Pancreas (tissue), 10 donors: ENCODE measurements at regions not wholly inside any gene's neighbourhood (a gene's known extent, or its start where the extent isn't known, plus 50 kb on each side); places are given as distances from the start of the nearest gene placed in this dataset.
A peak's percentile ranks its signal among the peaks of the same experiment; 100 is the strongest.

Source experiments
- ATAC-seq, 4 donors: fragments of 200-7000 bp; cut with Tn5 transposase; one replicate each; pipeline versions ENCODE4 v1.8.0 to v1.9.1; 2020; ENCODE audit warnings: mild to moderate bottlenecking in 4 of 4, moderate library complexity in 4 of 4
- DNase-seq, 6 donors: peaks; one replicate each; pipeline ENCODE4 v3.0.0-alpha.2; 2020
- FAIRE-seq: peaks from 2 replicates; lab custom pipeline; 2012; peaks lifted over from hg19 to GRCh38; lab: Jason Lieb, UNC
- H3K27ac ChIP-seq, 4 donors: fragments of 200-600 bp; sonication (generic); 1 replicate in 3 of 4; 2 replicates in 1 of 4; pipeline versions ENCODE4 v1.5.0 to v1.8.0; 2020
- H3K27me3 ChIP-seq, 4 donors: fragments of 200-600 bp; one replicate each; pipeline ENCODE4 v1.8.0; 2021
- H3K36me3 ChIP-seq, 3 donors: fragments of 200-600 bp; sonication (generic) in 1 of 3; one replicate each; pipeline versions ENCODE4 v1.5.0 to v1.8.0; 2020 to 2021
- H3K4me1 ChIP-seq, 3 donors: fragments of 200-600 bp; one replicate each; pipeline ENCODE4 v1.8.0; 2021
- H3K4me3 ChIP-seq, 4 donors: fragments of 200-600 bp; sonication (generic) in 2 of 4; one replicate each; pipeline versions ENCODE4 v1.5.0 to v1.8.0; 2020 to 2021
- H3K9me3 ChIP-seq, 4 donors: fragments of 200-600 bp; one replicate each; pipeline ENCODE4 v1.8.0; 2021
- WGBS, 2 donors: extraction: QIAGEN DNeasy Blood & Tissue Kit; methylation state at CpG; one replicate each; pipeline ENCODE4 v1.1.7; 2013; 5-methylcytosine and 5-hydroxymethylcytosine counted together
- intact Hi-C, 3 donors: fragments of 100-400 bp; cut with DNase I; formaldehyde crosslinking; loops; one replicate each; pipeline versions ENCODE4 v1.11.1 to v1.14.2; 2022
- TF ChIP-seq, protein P1 (sequence below), 4 donors: fragments of 200-600 bp; sonication (generic) in 3 of 4; IDR thresholded peaks; one replicate each; pipeline versions ENCODE4 v1.5.0 to v1.8.0; 2021; ENCODE audit warnings: antibody characterized with exemption in 4 of 4
- donor health status: healthy with polysubstance abuse.
- donor health status: DM: no; HTN: no; CAD: no; lungs with moderate emphysema.
- donor health status: DM: no; HTN: no; CAD: no.
- donor health status: control.
- donor health status: control.
- donor health status: Bipolar disorder and iron deficiency.
- donor health status: DM: yes; HTN: yes; CAD: no.
- donor health status: DM: no; HTN: no; CAD: no.
- donor health status: DM: no; HTN: no; CAD: no.
- donor health status: DM: yes; HTN: yes; CAD: no.

DNA sequence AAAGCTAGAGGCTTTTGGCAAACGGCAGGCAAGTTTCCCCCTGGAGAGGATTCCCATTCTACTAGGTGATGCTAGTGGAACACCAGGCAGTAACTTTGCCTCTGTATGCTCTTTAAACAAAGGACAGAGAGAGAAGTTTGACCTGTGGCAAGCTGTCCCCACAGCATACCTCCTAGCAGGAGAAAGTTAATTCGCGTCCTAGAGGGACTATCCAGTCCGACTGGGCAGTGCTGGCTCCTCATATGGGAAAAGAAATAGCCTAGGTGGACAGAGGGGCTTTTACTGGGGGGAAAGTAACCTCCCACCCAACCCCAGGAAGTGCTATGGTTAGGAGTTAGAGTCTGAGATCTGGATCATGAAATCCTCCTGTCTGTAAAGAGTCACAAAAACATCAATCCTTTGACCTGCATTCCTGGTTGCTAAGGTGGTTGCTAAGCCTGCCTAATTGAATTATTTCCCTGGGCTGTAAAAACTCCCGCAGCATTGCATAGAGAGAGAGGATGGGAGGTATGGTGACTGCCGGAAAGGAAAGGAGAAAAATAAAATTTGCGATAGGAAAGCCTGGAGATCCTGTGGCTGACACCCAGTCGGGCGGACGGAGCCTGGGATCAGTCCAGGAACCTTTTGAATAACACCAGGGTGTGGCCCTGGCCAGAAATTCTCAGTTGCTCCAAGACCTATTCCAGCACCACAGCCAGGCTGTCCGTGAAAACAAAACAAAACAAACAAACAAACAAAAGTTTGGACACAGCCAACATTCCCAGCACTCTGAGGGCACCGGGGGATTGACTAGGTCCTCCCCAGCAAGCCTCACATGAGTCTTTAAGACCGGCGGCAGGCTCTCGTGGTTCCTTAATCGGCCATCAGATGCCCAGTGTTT, 67.7 kb upstream of the ATP11B start:
- ATAC-seq = peak in 1 of 4 donors; percentile 60
- 61 to 68% methylated on average over 16 of the region's 16 CpGs for WGBS, 2 donors
- no peaks in the 10 kb centered on the region for H3K4me1 ChIP-seq
- TF ChIP-seq, protein P1, sequence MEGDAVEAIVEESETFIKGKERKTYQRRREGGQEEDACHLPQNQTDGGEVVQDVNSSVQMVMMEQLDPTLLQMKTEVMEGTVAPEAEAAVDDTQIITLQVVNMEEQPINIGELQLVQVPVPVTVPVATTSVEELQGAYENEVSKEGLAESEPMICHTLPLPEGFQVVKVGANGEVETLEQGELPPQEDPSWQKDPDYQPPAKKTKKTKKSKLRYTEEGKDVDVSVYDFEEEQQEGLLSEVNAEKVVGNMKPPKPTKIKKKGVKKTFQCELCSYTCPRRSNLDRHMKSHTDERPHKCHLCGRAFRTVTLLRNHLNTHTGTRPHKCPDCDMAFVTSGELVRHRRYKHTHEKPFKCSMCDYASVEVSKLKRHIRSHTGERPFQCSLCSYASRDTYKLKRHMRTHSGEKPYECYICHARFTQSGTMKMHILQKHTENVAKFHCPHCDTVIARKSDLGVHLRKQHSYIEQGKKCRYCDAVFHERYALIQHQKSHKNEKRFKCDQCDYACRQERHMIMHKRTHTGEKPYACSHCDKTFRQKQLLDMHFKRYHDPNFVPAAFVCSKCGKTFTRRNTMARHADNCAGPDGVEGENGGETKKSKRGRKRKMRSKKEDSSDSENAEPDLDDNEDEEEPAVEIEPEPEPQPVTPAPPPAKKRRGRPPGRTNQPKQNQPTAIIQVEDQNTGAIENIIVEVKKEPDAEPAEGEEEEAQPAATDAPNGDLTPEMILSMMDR (IDR thresholded peaks at IDR 0.05) = no peak
- H3K27ac ChIP-seq = no peak overlapping the region
- H3K9me3 ChIP-seq = no peaks in the 10 kb centered on the region
- no peaks in the 10 kb centered on the region for H3K36me3 ChIP-seq
- no peaks in the 10 kb centered on the region for H3K27me3 ChIP-seq
- no peak for DNase-seq
- H3K4me3 ChIP-seq = no peak overlapping the region
- FAIRE-seq = no peak
- intact Hi-C loops = no loop called here

DNA sequence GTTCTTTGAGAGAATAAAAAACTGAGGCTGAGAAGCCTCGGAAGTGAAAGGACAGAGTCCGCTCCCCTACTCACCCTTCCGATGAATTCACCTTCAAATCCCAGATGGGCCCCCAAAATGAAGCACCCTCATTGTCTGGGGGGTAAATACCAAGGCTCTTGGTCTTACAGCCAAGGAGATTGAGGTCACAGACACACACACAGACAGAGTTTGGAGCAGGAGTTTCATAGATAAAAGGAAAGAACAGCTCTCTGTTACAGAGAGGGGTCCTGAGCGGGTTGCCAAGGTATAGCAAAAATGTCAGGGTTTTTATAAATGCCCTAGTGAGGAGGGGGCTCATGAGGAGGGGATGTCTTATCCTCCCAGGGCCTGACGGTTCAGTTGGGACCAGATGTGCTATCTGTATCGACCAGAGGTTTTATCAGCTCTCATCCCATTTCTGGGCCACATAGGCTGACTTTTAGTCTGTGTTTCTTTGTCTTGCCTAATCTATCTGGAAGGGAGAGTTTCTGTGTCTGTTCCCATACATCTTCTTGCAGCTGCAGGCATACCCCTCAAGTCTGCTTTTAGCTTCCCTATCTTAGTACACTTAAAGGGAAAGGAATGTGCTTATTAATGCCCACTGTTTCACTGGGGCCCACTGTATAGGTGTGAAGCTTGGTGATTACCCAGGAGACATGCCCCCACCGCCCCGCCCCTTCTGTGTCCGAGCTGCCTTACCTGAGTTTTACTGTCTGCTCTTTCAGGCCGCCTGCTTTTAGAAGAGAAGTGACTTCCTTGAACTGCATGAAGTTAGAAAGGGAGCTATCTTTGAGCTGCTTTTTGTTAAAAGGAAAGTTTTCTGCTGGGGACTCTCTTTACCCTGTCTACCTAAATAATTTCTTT, 66.8 kb upstream of the ATP11B start:
- WGBS, 2 donors = 77 to 81% methylated on average over 10 of the region's 10 CpGs
- TF ChIP-seq, protein P1 (IDR thresholded peaks at IDR 0.05) = no peak
- FAIRE-seq (no peak), ATAC-seq (peak in 1 of 4 donors; percentile 33), DNase-seq (no peak)
- intact Hi-C loops = no loop called here
- no peak overlapping the region for H3K4me3 ChIP-seq
- no peaks in the 10 kb centered on the region for H3K4me1 ChIP-seq
- H3K9me3 ChIP-seq = no peaks in the 10 kb centered on the region
- H3K27me3 ChIP-seq = no peaks in the 10 kb centered on the region
- H3K36me3 ChIP-seq = no peaks in the 10 kb centered on the region
- H3K27ac ChIP-seq = no peak overlapping the region

DNA sequence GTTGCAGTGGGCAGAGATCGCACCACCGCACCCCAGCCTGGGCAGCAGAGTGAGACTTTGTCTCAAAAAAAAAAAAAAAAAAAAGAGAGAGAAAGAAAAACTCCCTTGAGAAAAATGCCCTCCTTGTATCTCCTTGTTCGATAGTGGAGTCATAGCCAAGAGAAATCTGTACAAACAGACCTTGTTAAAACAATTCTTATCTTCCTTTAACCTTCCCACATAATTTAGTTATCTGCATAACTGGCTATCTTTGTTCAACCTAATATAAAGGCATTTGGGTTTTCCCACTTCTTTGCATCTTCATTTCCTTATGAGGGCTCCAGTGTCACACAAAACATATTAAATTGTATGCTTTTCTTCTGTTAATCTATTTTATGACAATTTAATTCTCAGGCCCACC, 65.1 kb upstream of the ATP11B start:
- DNase-seq (no peak), FAIRE-seq (no peak), ATAC-seq (no peak)
- TF ChIP-seq, protein P1 (IDR thresholded peaks at IDR 0.05) = no peak
- Histone ChIP-seq H3K27me3 (no peaks in the 10 kb centered on the region), H3K4me1 (no peaks in the 10 kb centered on the region), H3K27ac (no peak overlapping the region), H3K9me3 (no peaks in the 10 kb centered on the region), H3K4me3 (no peak overlapping the region), H3K36me3 (no peaks in the 10 kb centered on the region)
- intact Hi-C loops = no loop called here
- 86 to 93% methylated on average over 3 of the region's 3 CpGs for WGBS, 2 donors

GRCh38 chr3:182729903-182730674, 63.2 kb upstream of the ATP11B start:
- H3K4me3 ChIP-seq = peak overlapping the region in 1 of 4 donors; percentile 10
- TF ChIP-seq, protein P1 (IDR thresholded peaks at IDR 0.05) = no peak
- no peaks in the 10 kb centered on the region for H3K9me3 ChIP-seq
- H3K36me3 ChIP-seq = no peaks in the 10 kb centered on the region
- intact Hi-C loops = no loop called here
- no peaks in the 10 kb centered on the region for H3K4me1 ChIP-seq
- FAIRE-seq = no peak
- H3K27me3 ChIP-seq = no peaks in the 10 kb centered on the region
- WGBS, 2 donors = 30 to 37% methylated on average over 19 of the region's 19 CpGs
- ATAC-seq = peak in 2 of 4 donors; percentile 35 to 48
- H3K27ac ChIP-seq = no peak overlapping the region
- no peak for DNase-seq
